ENCODE measurements at regions not wholly inside any gene's neighbourhood (a gene's known extent, or its start where the extent isn't known, plus 50 kb on each side); places are given as distances from the start of the nearest gene placed in this dataset.

GRCh38 chr4:22334155-22334554 lies 181.7 kb downstream of the ADGRA3 start:
- TF ChIP-seq CTCF (IDR thresholded peaks at IDR 0.05) (no peak), EP300 (IDR thresholded peaks at IDR 0.05) (no peak), POLR2AphosphoS5 (IDR thresholded peaks at IDR 0.05) (no peak)

All from upper lobe of left lung (tissue), 4 donors.